IMR-90 (cell line): ENCODE measurements at regions not wholly inside any gene's neighbourhood (a gene's known extent, or its start where the extent isn't known, plus 50 kb on each side); places are given as distances from the start of the nearest gene placed in this dataset.

Source experiments
- ATAC-seq: fragments of 200-7000 bp; cut with Tn5 transposase; 2 replicates; pipeline ENCODE4 v1.9.1; 2020; ENCODE audit warnings: low read depth, mild to moderate bottlenecking, moderate library complexity
- BruUV-seq: library from RNA; stranded (reverse); fragments of 400-500 nt; replicated peaks from 2 replicates; lab custom pipeline; 2021; lab: Mats Ljungman, UMichigan
- CTCF ChIA-PET: fragments of 300-600 bp; formaldehyde crosslinking; extraction: SDS; loops from one replicate; lab custom pipeline; 2021; ENCODE audit warnings: antibody characterized with exemption; lab: Yijun Ruan, JAX
- POLR2A ChIA-PET: fragments of 300-600 bp; sonication (Branson Sonifier 250); formaldehyde crosslinking; loops from one replicate; lab custom pipeline; 2022; ENCODE audit warnings: antibody characterized with exemption; ENCODE audit not compliant: unreplicated experiment; lab: Charles Lee
- DNase-seq: peaks from one replicate; pipeline ENCODE4 v3.0.0; 2013
- H2AFZ ChIP-seq: replicated peaks from 2 replicates; pipeline ENCODE3; 2013; ENCODE audit warnings: low read length, mild to moderate bottlenecking; ENCODE audit not compliant: poor library complexity
- H2AK5ac ChIP-seq: 2 replicates; pipeline ENCODE4 v1.6.1; 2013; ENCODE audit warnings: low read depth, low read length, inconsistent platforms
- H2AK9ac ChIP-seq: replicated peaks from 2 replicates; pipeline ENCODE3; 2013; ENCODE audit warnings: mild to moderate bottlenecking, low read depth, low read length, moderate library complexity; ENCODE audit not compliant: poor library complexity
- H2BK120ac ChIP-seq: 2 replicates; pipeline ENCODE4 v1.6.1; 2013; ENCODE audit warnings: low read depth, low read length, inconsistent platforms
- H2BK15ac ChIP-seq: 3 replicates; pipeline ENCODE4 v1.6.1; 2013; ENCODE audit warnings: low read depth, low read length, inconsistent platforms
- H2BK20ac ChIP-seq: 2 replicates; pipeline ENCODE4 v1.6.1; 2013; ENCODE audit warnings: low read depth, mild to moderate bottlenecking, inconsistent platforms, low read length, moderate library complexity
- H2BK5ac ChIP-seq: 2 replicates; pipeline ENCODE4 v1.6.1; 2013; ENCODE audit warnings: mild to moderate bottlenecking, low read depth, low read length, inconsistent platforms; ENCODE audit not compliant: poor library complexity, severe bottlenecking
- H3K14ac ChIP-seq: replicated peaks from 2 replicates; pipeline ENCODE4 v1.6.1; 2013; ENCODE audit warnings: low read depth, low read length, inconsistent platforms
- H3K18ac ChIP-seq: 2 replicates; pipeline ENCODE4 v1.6.1; 2013; ENCODE audit warnings: low read depth, low read length, control low read depth
- H3K23ac ChIP-seq: 2 replicates; pipeline ENCODE4 v1.6.1; 2013; ENCODE audit warnings: low read depth, low read length, inconsistent platforms
- H3K27ac ChIP-seq: 2 replicates; pipeline ENCODE4 v1.5.1; 2013; ENCODE audit warnings: mild to moderate bottlenecking, control low read depth, low read length; ENCODE audit not compliant: insufficient read depth
- H3K27me3 ChIP-seq: 2 replicates; pipeline ENCODE4 v1.6.1; 2013; ENCODE audit warnings: low read length; ENCODE audit not compliant: control insufficient read depth, insufficient read depth
- H3K36me3 ChIP-seq: 2 replicates; pipeline ENCODE4 v1.6.1; 2013; ENCODE audit warnings: low read length, mixed read lengths; ENCODE audit not compliant: control insufficient read depth, insufficient read depth
- H3K4ac ChIP-seq: 2 replicates; pipeline ENCODE4 v1.6.1; 2013; ENCODE audit warnings: low read depth, low read length, inconsistent platforms
- H3K4me1 ChIP-seq: 2 replicates; pipeline ENCODE4 v1.6.1; 2013; ENCODE audit warnings: low read length, mixed read lengths; ENCODE audit not compliant: control insufficient read depth, insufficient read depth
- H3K4me2 ChIP-seq: 2 replicates; pipeline ENCODE4 v1.6.1; 2013; ENCODE audit warnings: low read depth, mild to moderate bottlenecking, control low read depth, low read length, moderate library complexity
- H3K4me3 ChIP-seq: 2 replicates; pipeline ENCODE4 v1.5.1; 2013; ENCODE audit warnings: low read depth, mild to moderate bottlenecking, control low read depth, low read length, moderate library complexity; ENCODE audit not compliant: insufficient read depth
- H3K56ac ChIP-seq: 2 replicates; pipeline ENCODE4 v1.6.1; 2013; ENCODE audit warnings: low read length, inconsistent platforms; ENCODE audit not compliant: insufficient read depth; ENCODE audit errors: extremely low read depth
- H3K79me1 ChIP-seq, 2 experiments: 2 replicates each; pipeline ENCODE4 v1.6.1; 2013; ENCODE audit warnings: low read length in 2 of 2, inconsistent platforms in 1 of 2, low read depth in 1 of 2
- H3K9ac ChIP-seq: 2 replicates; pipeline ENCODE4 v1.6.1; 2013; ENCODE audit warnings: low read depth, low read length, control low read depth
- H3K9me1 ChIP-seq: 2 replicates; pipeline ENCODE4 v1.6.1; 2013; ENCODE audit warnings: low read length, inconsistent platforms; ENCODE audit not compliant: insufficient read depth
- H3K9me3 ChIP-seq: 2 replicates; pipeline ENCODE4 v1.6.1; 2013; ENCODE audit warnings: low read length; ENCODE audit not compliant: control insufficient read depth, insufficient read depth
- H4K20me1 ChIP-seq: 2 replicates; pipeline ENCODE4 v1.6.1; 2013; ENCODE audit warnings: low read length, inconsistent platforms; ENCODE audit not compliant: insufficient read depth
- H4K5ac ChIP-seq: 2 replicates; pipeline ENCODE4 v1.6.1; 2013; ENCODE audit warnings: mild to moderate bottlenecking, low read depth, low read length, control low read depth
- H4K8ac ChIP-seq, 2 experiments: 2 replicates each; pipeline ENCODE4 v1.6.1; 2013; ENCODE audit warnings: low read depth in 2 of 2, low read length in 2 of 2, control low read depth in 1 of 2, inconsistent platforms in 1 of 2
- H4K91ac ChIP-seq: 2 replicates; pipeline ENCODE4 v1.6.1; 2013; ENCODE audit warnings: low read depth, low read length, inconsistent platforms; ENCODE audit not compliant: insufficient read depth
- SMC3 ChIP-seq: fragments of 150-350 bp; IDR thresholded peaks from 2 replicates; pipeline ENCODE4 v1.6.1; 2016; ENCODE audit warnings: low read depth, mild to moderate bottlenecking, antibody characterized with exemption, low read length, moderate library complexity
- WGBS, 2 experiments: methylation state at CpG; one replicate each; pipeline versions ENCODE4 v1.1.5 to v1.1.7; 2013; ENCODE audit warnings: missing lambda C conversion rate in 2 of 2; ENCODE audit not compliant: insufficient read length in 1 of 2; ENCODE audit errors: extremely low coverage in 2 of 2; 5-methylcytosine and 5-hydroxymethylcytosine counted together
- dilution Hi-C: fragments of 300-500 bp; cut with HindIII; formaldehyde crosslinking; loops from one replicate; pipeline ENCODE4 v1.14.3; 2018; ENCODE audit warnings: low sequenced_read_pairs; ENCODE audit not compliant: unreplicated experiment
- in situ Hi-C: fragments of 300-500 bp; cut with MboI; formaldehyde crosslinking; loops from 3 replicates; pipeline ENCODE4 v1.14.3; 2019; ENCODE audit warnings: low sequenced_read_pairs, inconsistent platforms, mixed read lengths
- intact Hi-C: fragments of 100-400 bp; cut with micrococcal nuclease; formaldehyde crosslinking; loops from 2 replicates; pipeline ENCODE4 v1.10.0; 2022

DNA sequence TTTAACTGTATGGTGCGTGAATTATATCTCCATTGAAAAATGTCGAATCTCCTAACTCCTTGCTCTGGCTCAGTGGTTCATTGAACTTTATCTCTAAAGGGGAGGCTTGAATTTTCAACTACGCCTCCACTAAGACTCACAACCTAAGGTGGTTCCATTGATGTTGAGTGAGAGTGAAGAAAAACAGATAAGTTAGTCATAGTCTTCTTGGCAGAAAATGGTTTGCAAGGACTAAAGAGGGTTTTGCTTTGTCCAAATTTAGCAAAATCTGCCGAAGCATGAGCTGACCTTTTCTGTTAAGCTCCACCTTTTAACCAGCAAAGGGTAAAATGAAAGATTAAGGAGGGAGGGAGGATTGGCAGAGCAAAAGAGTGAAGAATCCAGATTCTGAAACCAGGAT lies 290.2 kb upstream of the SPTLC3 start:
- WGBS, 2 experiments: no CpG with 5 or more reads among the region's 4 CpGs
- DNase-seq (no peak), ATAC-seq (no peak)
- no peaks in the 10 kb centered on the region for H4K20me1 ChIP-seq
- H4K8ac ChIP-seq: no peak overlapping the region
- no peak overlapping the region for H3K23ac ChIP-seq
- H3K4me2 ChIP-seq: no peak overlapping the region
- dilution Hi-C loops (no loop called here), in situ Hi-C loops (no loop called here), intact Hi-C loops (no loop called here)
- no peak for TF ChIP-seq SMC3
- no peak overlapping the region for H3K4ac ChIP-seq
- H3K9me3 ChIP-seq: peaks cover 19% of the 10 kb centered on the region
- no peak overlapping the region for H2BK5ac ChIP-seq
- no peaks in the 10 kb centered on the region for H3K36me3 ChIP-seq
- no peak overlapping the region for H3K56ac ChIP-seq
- no peaks in the 10 kb centered on the region for H3K9me1 ChIP-seq
- H2BK15ac ChIP-seq: no peak overlapping the region
- no peaks in the 10 kb centered on the region for H3K27me3 ChIP-seq
- H4K91ac ChIP-seq: no peak overlapping the region
- ChIA-PET POLR2A (no interaction called here), CTCF (no interaction called here)
- H2BK20ac ChIP-seq: no peak overlapping the region
- H3K27ac ChIP-seq: no peak overlapping the region
- H3K9ac ChIP-seq: no peak overlapping the region
- no peaks in the 10 kb centered on the region for H3K79me1 ChIP-seq
- H2AK5ac ChIP-seq: no peak overlapping the region
- H3K18ac ChIP-seq: no peak overlapping the region
- no peak overlapping the region for H2BK120ac ChIP-seq
- no peak overlapping the region for H4K5ac ChIP-seq
- no TSS peak for BruUV-seq
- H2AK9ac ChIP-seq: no peak overlapping the region
- no peak overlapping the region for H3K4me3 ChIP-seq
- no peak overlapping the region for H3K14ac ChIP-seq
- H3K4me1 ChIP-seq: no peaks in the 10 kb centered on the region
- no peak overlapping the region for H2AFZ ChIP-seq
